ENCODE measurements at regions not wholly inside any gene's neighbourhood (a gene's known extent, or its start where the extent isn't known, plus 50 kb on each side); places are given as distances from the start of the nearest gene placed in this dataset.

DNA sequence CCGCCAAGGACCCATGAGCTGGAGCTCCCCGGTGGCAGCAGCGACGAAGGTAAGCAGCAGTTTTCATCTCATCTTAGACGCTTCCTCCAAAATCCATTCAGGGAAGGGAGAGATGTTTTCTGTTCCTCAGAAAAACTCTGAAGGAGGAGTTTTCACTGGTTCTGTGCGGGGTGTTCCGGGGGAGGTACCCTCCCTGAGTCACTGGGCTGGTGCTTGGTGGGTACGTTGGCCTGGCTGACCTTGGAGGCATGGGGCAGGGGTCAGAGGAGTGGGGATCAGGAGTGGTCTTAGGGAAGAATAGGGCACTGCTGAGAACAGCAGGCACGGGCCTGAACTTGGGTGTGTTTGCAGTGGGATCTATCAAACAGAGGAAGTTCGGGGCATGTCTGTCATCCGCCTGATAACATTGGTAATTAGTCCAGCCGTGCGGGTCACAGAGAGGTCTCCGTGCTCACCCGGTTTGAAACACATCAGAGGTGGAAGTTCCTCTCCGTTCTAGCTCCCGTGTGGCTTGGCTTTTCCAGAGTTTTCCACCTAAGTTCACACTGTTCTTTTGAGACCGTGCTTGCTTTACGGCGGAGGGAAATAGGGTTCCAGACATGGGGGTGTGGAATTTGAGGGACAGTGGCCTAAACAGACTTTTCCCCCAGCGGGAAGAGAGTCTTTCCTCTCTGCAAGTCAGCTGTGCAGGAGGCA is 59.6 kb upstream of the CIBAR2 start:
- peaks cover 21% of the 10 kb centered on the region for H3K27me3 ChIP-seq (ENCODE audit: insufficient read depth, low read depth, low read length)
- H3K4me2 ChIP-seq (ENCODE audit: low read length) = no peak overlapping the region
- H3K4me3 ChIP-seq (ENCODE audit: low read length) = peak overlapping the region; percentile 38
- H3K9me3 ChIP-seq (ENCODE audit: low read length) = no peaks in the 10 kb centered on the region
- no peaks in the 10 kb centered on the region for H3K36me3 ChIP-seq (ENCODE audit: insufficient read depth, low read length)
- H3K9me2 ChIP-seq (ENCODE audit: insufficient read depth, low read length) = no peaks in the 10 kb centered on the region
- no peaks in the 10 kb centered on the region for H3K79me2 ChIP-seq (replicated peaks; ENCODE audit: insufficient read depth, low read length)
- H3K9ac ChIP-seq (ENCODE audit: low read length) = no peak overlapping the region
- H4K20me1 ChIP-seq (ENCODE audit: insufficient read depth) = no peaks in the 10 kb centered on the region
- H2AFZ ChIP-seq (ENCODE audit: low read depth, low read length) = no peak overlapping the region
- H3K27ac ChIP-seq (ENCODE audit: low read length) = no peak overlapping the region
- TF ChIP-seq EZH2 (IDR thresholded peaks at IDR 0.05; ENCODE audit: borderline replicate concordance, insufficient read depth, low read length, poor library complexity, severe bottlenecking) = no peak
- TF ChIP-seq POLR2AphosphoS5 (IDR thresholded peaks at IDR 0.05) = no peak
- no peak for TF ChIP-seq RAD21 (conservative IDR thresholded peaks at IDR 0.05)
- TF ChIP-seq, protein P1, sequence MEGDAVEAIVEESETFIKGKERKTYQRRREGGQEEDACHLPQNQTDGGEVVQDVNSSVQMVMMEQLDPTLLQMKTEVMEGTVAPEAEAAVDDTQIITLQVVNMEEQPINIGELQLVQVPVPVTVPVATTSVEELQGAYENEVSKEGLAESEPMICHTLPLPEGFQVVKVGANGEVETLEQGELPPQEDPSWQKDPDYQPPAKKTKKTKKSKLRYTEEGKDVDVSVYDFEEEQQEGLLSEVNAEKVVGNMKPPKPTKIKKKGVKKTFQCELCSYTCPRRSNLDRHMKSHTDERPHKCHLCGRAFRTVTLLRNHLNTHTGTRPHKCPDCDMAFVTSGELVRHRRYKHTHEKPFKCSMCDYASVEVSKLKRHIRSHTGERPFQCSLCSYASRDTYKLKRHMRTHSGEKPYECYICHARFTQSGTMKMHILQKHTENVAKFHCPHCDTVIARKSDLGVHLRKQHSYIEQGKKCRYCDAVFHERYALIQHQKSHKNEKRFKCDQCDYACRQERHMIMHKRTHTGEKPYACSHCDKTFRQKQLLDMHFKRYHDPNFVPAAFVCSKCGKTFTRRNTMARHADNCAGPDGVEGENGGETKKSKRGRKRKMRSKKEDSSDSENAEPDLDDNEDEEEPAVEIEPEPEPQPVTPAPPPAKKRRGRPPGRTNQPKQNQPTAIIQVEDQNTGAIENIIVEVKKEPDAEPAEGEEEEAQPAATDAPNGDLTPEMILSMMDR (IDR thresholded peaks at IDR 0.05; ENCODE audit: poor library complexity, severe bottlenecking) = no peak
- no peak for TF ChIP-seq TAF1 (IDR thresholded peaks at IDR 0.05; ENCODE audit: low read depth)
- no peak for TF ChIP-seq SMC3 (conservative IDR thresholded peaks at IDR 0.05; ENCODE audit: poor library complexity)
- TF ChIP-seq EP300 (conservative IDR thresholded peaks at IDR 0.05; ENCODE audit: poor library complexity, severe bottlenecking) = no peak
- TF ChIP-seq MXI1 (conservative IDR thresholded peaks at IDR 0.05; ENCODE audit: poor library complexity, severe bottlenecking) = no peak
- TF ChIP-seq, protein P2, sequence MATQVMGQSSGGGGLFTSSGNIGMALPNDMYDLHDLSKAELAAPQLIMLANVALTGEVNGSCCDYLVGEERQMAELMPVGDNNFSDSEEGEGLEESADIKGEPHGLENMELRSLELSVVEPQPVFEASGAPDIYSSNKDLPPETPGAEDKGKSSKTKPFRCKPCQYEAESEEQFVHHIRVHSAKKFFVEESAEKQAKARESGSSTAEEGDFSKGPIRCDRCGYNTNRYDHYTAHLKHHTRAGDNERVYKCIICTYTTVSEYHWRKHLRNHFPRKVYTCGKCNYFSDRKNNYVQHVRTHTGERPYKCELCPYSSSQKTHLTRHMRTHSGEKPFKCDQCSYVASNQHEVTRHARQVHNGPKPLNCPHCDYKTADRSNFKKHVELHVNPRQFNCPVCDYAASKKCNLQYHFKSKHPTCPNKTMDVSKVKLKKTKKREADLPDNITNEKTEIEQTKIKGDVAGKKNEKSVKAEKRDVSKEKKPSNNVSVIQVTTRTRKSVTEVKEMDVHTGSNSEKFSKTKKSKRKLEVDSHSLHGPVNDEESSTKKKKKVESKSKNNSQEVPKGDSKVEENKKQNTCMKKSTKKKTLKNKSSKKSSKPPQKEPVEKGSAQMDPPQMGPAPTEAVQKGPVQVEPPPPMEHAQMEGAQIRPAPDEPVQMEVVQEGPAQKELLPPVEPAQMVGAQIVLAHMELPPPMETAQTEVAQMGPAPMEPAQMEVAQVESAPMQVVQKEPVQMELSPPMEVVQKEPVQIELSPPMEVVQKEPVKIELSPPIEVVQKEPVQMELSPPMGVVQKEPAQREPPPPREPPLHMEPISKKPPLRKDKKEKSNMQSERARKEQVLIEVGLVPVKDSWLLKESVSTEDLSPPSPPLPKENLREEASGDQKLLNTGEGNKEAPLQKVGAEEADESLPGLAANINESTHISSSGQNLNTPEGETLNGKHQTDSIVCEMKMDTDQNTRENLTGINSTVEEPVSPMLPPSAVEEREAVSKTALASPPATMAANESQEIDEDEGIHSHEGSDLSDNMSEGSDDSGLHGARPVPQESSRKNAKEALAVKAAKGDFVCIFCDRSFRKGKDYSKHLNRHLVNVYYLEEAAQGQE (IDR thresholded peaks at IDR 0.05; ENCODE audit: borderline replicate concordance) = no peak
- no peaks in the 10 kb centered on the region for H3F3A ChIP-seq (ENCODE audit: insufficient read depth, low read length, poor library complexity, severe bottlenecking)

DNA sequence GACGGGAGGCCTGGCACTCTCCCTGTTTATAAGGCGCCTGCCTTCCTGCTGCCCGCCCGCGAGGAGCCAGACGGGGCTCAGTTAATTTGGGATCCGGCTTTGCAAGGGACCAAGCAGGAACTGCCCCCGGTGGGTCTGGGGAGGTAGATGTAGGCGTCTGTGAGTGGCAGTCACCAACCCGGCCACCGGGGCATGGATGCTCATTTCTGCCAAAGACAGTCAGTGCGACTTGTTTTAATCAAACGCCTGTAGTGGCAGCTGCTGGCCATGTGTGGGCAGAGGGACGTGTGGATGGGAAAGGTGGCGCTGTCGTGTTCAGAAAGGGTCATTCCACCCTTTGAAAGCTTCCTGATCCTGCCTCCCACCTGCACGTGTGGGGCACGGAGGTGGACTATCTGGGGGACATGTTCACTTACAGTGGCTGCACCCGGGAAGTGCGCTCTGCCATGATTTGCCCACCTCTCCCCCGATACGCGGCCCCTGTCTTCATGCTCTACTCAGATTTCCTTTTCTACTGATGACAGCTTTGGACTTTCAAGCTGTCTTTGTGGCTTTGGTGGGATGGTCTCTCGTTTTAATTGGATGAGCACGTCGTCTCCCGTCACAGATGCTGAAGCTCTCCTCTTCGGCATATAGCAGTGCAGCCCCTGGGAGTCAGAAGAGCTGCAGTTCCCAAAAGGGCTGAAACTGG is 60.3 kb upstream of the CIBAR2 start:
- Histone ChIP-seq H3K27ac (ENCODE audit: low read length) (no peak overlapping the region), H3K79me2 (replicated peaks; ENCODE audit: insufficient read depth, low read length) (no peaks in the 10 kb centered on the region), H3K9ac (ENCODE audit: low read length) (no peak overlapping the region), H3K9me3 (ENCODE audit: low read length) (no peaks in the 10 kb centered on the region), H4K20me1 (ENCODE audit: insufficient read depth) (no peaks in the 10 kb centered on the region), H3K4me3 (ENCODE audit: low read length) (peak overlapping the region; percentile 38), H3K36me3 (ENCODE audit: insufficient read depth, low read length) (no peaks in the 10 kb centered on the region), H3K4me2 (ENCODE audit: low read length) (no peak overlapping the region), H3K9me2 (ENCODE audit: insufficient read depth, low read length) (no peaks in the 10 kb centered on the region), H3K27me3 (ENCODE audit: insufficient read depth, low read depth, low read length) (peaks cover 21% of the 10 kb centered on the region), H2AFZ (ENCODE audit: low read depth, low read length) (no peak overlapping the region), H3F3A (ENCODE audit: insufficient read depth, low read length, poor library complexity, severe bottlenecking) (no peaks in the 10 kb centered on the region)
- no peak for TF ChIP-seq EP300 (conservative IDR thresholded peaks at IDR 0.05; ENCODE audit: poor library complexity, severe bottlenecking)
- TF ChIP-seq, protein P1 (IDR thresholded peaks at IDR 0.05; ENCODE audit: poor library complexity, severe bottlenecking) = no peak
- TF ChIP-seq POLR2AphosphoS5 (IDR thresholded peaks at IDR 0.05) = no peak
- no peak for TF ChIP-seq SMC3 (conservative IDR thresholded peaks at IDR 0.05; ENCODE audit: poor library complexity)
- TF ChIP-seq, protein P2 (IDR thresholded peaks at IDR 0.05; ENCODE audit: borderline replicate concordance) = no peak
- no peak for TF ChIP-seq EZH2 (IDR thresholded peaks at IDR 0.05; ENCODE audit: borderline replicate concordance, insufficient read depth, low read length, poor library complexity, severe bottlenecking)
- TF ChIP-seq TAF1 (IDR thresholded peaks at IDR 0.05; ENCODE audit: low read depth) = no peak
- no peak for TF ChIP-seq RAD21 (conservative IDR thresholded peaks at IDR 0.05)
- no peak for TF ChIP-seq MXI1 (conservative IDR thresholded peaks at IDR 0.05; ENCODE audit: poor library complexity, severe bottlenecking)
